Activated CD8-positive, alpha-beta memory T cell treated with anti-CD3 and anti-CD28 coated beads, Interleukin-2, amount 50 U/mL, for 24 hours (primary cell): ENCODE measurements at regions not wholly inside any gene's neighbourhood (a gene's known extent, or its start where the extent isn't known, plus 50 kb on each side); places are given as distances from the start of the nearest gene placed in this dataset.

Experiments used
- DNase-seq: peaks from one replicate; pipeline ENCODE4 v3.0.0-alpha.2; 2020; ENCODE audit errors: extremely low read depth

DNA sequence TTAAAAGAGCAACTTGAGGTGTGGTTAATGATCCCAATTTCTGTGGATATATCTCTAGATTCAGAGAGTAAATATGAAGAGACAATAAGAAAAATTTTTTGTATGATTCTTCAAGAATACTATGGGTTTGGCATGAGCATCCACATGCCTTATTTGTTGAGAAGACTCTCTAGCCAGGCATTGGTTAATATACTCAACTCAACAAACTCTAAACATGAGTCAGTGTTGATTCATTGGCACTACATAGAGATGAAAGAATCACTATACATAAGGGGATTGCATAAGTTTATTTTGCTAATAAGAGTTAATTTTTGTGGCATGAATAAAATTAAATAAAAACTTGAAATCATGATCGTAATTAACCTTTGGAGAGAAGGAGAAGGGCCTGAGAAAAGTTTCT is 930.2 kb upstream of the LRRTM1 start:
- DNase-seq = no peak

DNA sequence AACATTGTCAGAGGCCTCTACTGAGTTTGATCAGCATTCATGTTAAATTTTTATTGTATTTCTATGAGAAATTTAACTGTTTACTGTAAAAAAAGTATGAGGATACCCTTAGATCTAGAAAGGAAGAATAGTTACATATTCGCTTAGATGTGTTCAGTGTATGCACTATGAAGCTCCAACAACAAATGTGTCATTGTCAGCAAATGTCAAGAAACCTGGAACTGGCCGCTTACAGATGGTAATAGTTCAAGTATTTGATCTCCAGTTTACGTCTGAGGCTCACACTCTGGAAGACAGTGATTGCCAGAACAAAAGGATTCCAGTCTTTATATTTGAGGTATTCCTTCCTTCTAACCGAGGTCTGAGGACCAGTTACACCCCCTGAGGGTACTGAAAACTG is 921.2 kb upstream of the LRRTM1 start:
- DNase-seq = no peak

DNA sequence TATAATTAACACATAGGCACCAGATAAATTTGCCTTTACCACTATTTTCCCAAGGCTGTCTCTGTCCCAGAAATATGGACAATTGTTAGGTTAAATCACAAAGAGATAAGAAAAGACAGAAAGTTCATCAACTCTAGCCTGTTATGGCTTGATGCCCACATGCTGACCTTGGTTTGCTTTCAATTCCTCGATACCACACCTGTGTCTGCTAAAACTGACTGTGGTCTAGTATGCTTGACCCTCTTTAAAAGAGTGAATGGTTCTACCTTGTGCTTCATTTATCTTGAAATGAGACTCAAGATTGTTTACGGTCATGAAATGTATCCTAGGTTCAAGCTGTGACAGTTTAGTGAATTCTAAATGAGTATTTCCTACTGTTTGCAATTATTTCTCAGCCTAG is 909.0 kb upstream of the LRRTM1 start:
- DNase-seq = no peak

DNA sequence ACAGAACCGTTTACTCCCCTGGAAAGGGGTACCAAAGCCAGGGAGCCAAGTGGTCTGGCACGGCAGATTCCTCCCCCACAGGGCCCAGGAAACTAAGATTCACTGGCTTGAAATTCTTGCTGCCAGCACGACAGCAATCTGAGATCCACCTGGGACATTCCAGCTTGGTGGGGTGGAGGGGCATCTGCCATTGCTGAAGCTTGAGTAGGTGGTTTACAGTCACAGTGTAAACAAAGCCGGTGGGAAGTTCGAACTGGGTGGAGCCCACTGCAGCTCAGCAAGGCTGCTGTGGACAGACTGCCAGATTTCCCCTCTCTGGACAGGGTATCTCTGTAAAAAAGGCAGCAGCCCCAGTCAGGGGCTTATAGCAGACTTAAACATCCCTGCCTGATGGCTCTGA is 901.7 kb upstream of the LRRTM1 start:
- no peak for DNase-seq

GRCh38 chr2:81196933-81197628 is 892.5 kb upstream of the LRRTM1 start:
- DNase-seq = no peak

GRCh38 chr2:81196383-81196851 is 891.9 kb upstream of the LRRTM1 start:
- DNase-seq = no peak

DNA sequence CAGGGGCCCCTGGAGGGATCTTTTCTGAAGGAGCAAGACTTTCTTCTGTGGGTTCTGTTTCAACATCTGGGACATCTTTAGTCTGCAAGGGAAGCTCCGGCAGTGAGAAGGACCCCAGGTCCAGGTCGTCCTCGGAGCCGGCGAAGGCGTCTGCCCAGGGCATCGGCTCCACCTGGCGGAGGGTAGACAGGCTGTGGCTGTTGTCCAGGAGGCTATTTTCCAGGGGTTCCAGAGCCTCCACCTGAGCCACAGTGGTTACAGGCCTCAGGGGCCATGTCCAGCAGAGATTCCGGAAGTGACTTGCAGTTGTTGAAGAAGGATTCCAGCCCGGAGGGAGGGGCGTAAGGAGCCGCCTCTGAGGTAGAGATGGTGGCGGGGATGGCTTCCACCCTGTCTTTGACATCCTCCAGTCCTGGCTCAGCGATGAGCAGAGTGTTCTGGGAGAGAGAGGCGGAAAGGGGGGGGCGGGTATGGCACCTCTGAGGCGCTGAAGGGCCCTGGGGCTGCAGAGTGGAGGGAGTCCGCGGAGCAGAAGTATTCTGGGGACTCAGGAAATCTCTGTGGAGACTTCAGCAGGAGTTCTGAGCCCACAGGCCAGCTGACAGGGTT is 891.3 kb upstream of the LRRTM1 start:
- DNase-seq = no peak

DNA sequence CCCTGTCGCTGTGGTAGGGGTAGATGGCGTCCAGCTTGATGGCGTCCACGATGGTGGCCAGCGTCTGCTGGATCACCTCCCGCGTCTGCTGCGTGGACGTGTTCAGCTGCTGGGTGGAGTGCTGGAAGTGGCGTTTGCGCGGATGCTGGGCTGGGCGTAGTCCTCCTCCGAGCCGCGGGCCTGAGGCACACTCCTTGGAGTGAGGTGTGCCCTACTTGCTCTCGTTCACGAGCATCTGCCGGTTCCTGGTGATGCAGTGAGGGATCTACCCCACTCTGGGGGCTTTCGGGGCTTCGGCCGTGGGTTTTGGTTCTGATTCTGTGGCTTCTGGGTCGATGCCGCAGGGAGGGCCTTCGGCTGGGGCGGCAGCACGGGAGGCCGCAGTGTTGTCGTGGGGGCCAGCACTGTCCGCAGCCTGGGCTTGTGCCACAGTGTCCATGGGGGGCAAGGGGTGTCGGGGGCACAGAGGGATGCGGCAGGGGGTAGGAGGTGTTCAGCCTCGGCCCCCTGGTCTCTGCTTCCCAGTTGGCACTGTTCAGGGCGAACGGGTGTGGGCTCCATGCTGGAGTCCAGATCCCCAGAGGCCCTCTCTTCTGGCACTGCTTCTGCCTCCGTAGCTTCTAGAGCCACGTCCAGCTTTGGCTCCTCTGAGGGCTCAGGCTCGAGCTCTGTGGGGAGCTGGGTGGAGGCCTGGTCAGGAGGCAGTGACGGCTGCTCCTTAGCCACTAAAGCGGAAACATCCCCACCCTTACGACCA is 890.6 kb upstream of the LRRTM1 start:
- no peak for DNase-seq

DNA sequence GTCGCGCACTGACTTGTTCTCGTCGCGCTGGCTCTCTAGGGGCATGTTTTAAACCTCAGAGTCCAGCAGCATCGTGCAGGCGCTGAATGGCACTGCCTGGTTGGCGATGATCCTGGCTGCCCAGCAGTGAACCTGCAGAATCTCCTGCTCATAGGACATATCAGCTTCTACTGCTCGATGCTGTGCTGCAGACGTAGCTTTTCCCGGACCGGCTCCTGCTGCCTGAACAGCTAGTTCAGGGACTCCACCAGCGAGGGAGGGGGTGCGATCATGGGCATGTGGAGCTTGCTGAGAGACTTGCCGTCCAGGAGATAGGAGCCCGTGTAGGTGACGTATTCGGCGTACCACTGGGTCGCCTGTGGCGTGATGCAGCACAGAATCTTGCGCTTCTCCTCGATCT is 890.0 kb upstream of the LRRTM1 start:
- DNase-seq = no peak

- no peak for DNase-seq
These were observed 889.6 kb upstream of the LRRTM1 start for GRCh38 chr2:81194176-81194575.

DNA sequence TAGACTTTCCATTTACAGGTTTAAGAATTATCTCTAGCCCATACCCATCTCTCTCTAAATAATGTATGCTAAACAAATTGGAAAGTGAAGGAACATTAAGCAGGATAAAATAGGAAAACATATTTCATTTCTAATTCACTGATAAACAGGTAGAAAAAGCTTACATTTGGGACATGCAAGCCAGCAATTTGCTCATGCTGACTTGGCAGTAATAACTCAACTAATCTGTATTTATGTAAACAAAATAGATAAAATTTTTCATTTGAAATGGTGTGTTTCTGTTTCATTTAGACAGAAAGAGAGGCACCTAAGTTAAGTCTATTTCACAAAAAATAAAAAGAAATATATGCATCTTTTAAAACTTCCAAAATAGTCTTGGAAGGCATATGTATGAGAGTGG is 877.3 kb upstream of the LRRTM1 start:
- no peak for DNase-seq

DNA sequence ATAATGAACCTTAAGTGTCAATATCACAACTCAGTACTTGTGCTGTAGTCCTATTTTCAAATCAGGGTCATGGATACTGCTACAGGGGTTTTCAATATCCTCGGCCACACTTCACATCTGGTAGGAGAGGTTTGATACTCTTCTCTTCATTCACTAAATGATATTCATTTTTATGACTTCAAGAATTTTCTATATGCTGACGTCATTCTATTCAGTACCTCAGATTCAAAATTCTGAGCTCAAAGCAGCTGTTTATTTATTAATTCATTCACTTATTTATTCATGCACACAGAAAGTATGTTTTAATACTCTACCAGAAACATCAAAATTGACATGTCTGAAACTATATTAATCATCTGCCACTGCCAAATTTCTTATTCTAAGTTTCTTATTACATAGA is 866.9 kb upstream of the LRRTM1 start:
- DNase-seq = no peak

DNA sequence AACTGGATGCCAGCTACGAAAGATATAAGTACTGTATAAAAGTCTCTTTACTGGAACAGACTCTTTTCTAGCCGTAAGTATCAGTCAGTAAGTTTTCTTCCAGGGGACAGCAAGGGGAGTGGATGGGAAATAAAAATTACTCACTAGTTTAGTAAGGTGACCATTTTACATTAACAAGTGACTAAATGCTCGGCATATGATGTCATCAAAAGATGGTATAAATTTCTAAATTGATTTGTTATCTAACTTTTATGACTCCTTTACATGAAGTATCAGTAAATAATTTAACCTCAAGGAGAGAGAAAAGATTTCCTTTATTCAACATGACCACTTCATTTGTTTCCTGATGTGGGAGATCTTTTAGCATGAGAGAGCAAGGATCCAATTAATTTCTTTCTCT is 859.0 kb upstream of the LRRTM1 start:
- no peak for DNase-seq

GRCh38 chr2:81158505-81158904 is 854.0 kb upstream of the LRRTM1 start:
- DNase-seq = no peak

DNA sequence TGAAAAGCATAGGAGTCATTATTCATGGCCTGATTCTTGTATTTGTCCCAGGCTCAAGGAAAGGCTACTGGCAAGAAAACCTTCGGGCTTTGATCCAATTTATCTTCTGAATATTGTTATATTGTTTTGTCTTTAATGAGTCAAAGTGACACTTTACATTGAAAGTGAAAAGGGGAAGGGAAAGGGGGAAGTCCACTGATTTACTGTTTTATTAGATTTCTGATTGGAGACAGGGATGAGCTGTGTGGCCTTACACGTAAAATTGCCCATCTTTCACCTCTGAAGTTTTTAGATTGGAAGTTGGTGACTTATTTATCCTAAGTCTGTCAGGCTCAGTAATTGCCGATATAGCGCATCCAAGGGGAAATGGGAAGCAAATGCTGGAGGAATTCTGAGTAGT is 843.8 kb upstream of the LRRTM1 start:
- DNase-seq = no peak

- no peak for DNase-seq
These were observed 831.7 kb upstream of the LRRTM1 start for GRCh38 chr2:81136296-81136695.

DNA sequence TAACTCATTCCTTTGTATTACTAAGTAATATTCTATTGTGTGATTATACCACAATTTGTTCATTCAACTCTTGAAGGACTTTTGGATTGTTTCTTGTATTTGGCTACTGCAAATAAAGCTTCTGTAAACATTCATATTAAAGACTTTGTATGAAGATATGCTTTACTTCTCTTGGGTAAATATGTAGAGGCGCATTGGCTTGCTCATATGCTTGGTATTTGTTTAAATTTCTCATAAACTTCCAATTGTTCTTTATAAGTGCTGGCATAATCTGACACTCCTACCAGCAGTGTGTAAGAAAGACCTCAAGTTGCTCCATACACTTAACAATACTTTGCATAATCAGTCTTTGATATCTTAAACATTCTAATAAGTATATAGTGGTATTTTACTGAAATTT is 792.8 kb upstream of the LRRTM1 start:
- DNase-seq = no peak

- DNase-seq = no peak
These were observed 788.5 kb upstream of the LRRTM1 start for GRCh38 chr2:81093031-81093430.

DNA sequence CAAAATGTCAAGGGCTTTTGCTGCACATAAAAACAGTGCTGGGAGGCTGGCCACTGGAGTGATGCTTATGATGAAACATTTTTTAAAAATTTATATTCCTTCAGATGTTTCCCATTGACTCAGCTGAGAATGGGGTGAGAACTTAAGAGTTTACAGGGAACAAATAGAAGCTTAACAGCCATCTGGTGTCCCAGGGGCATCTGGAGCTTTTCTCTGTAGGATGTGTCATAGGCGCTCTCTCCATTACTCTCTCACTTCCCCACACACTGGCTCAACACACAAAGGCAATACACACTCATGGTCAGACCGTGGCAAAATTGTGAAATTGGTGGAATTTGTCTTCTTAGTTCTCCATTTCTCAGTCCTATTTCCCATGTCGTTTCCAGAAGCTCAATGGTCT is 783.1 kb upstream of the LRRTM1 start:
- no peak for DNase-seq

GRCh38 chr2:81084101-81084500 is 779.5 kb upstream of the LRRTM1 start:
- DNase-seq = no peak

GRCh38 chr2:81078631-81079030 is 774.1 kb upstream of the LRRTM1 start:
- no peak for DNase-seq

- no peak for DNase-seq
These were observed 773.5 kb upstream of the LRRTM1 start for GRCh38 chr2:81078102-81078501.

DNA sequence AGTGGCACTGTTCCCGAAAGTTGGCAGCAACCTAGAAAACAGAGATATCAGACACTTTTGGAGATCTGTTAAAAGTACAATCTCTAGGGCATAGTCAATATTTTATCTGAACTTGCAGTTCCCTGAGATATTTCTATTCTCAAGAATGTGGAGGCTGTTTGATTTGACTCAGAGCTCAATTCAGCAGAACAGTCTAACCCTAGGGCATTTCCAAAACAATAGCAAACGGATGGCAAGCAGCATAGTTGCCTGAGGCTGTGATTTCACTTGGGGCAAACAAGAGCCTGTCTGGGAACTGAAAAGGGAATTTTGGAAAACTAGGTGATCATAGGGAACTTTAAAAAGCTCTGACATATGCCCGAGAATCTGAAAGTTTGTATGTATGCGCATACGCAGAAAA is 772.8 kb upstream of the LRRTM1 start:
- DNase-seq = no peak
